ENCODE measurements at regions not wholly inside any gene's neighbourhood (a gene's known extent, or its start where the extent isn't known, plus 50 kb on each side); places are given as distances from the start of the nearest gene placed in this dataset.
"Not testable (repeated sequence)": the region's sequence is repeated elsewhere in the genome, so short reads cannot be mapped to it uniquely, and the experiment has no call there.

DNA sequence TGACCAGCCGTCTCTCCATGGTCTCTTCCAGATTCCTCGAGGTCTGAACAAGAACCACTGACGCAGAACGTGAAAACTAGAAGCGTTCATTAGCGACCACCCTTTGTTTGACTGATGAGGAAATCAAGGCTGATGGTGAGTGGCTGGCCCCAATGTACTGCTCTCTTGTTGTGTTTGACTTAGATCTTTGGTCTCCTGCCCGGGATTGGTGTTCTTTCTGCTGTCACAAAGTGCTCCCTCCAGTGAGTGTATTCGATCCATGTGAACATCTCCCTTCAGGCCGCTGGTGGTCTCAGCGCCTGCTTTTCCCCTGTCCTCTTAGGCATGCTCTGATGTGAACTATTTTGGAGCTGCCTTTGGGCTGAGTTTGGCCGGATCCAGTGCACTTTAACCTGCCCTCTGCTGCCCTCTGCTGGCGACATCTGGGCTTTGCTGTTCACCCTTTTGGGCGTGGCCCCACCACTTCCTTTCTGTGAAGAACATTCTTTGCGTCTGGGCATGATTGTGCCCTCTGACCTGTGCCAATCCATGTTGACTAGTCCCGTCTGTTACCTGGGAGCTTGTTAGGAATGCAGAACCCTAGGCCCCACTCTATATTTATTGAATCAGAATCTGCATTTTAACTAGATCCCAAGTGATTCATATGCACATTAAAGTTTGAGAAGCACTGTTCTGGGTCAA, 279.1 kb downstream of the TTC6 start:
- H3K27me3 Mint-ChIP-seq = peaks cover 11% of the 10 kb centered on the region
- TF ChIP-seq, protein P1, sequence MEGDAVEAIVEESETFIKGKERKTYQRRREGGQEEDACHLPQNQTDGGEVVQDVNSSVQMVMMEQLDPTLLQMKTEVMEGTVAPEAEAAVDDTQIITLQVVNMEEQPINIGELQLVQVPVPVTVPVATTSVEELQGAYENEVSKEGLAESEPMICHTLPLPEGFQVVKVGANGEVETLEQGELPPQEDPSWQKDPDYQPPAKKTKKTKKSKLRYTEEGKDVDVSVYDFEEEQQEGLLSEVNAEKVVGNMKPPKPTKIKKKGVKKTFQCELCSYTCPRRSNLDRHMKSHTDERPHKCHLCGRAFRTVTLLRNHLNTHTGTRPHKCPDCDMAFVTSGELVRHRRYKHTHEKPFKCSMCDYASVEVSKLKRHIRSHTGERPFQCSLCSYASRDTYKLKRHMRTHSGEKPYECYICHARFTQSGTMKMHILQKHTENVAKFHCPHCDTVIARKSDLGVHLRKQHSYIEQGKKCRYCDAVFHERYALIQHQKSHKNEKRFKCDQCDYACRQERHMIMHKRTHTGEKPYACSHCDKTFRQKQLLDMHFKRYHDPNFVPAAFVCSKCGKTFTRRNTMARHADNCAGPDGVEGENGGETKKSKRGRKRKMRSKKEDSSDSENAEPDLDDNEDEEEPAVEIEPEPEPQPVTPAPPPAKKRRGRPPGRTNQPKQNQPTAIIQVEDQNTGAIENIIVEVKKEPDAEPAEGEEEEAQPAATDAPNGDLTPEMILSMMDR (conservative IDR thresholded peaks at IDR 0.05) = peak; percentile 93
- peak overlapping the region; percentile 5 for H3K27ac Mint-ChIP-seq
- H3K9me3 Mint-ChIP-seq = no peaks in the 10 kb centered on the region
- peak; percentile 88 for DNase-seq (ENCODE audit: extremely low spot score, unreplicated experiment)
- peaks cover 17% of the 10 kb centered on the region for H3K4me1 Mint-ChIP-seq (ENCODE audit: unreplicated experiment)
- no peaks in the 10 kb centered on the region for H3K36me3 Mint-ChIP-seq
- H3K4me3 Mint-ChIP-seq = no peak overlapping the region

DNA sequence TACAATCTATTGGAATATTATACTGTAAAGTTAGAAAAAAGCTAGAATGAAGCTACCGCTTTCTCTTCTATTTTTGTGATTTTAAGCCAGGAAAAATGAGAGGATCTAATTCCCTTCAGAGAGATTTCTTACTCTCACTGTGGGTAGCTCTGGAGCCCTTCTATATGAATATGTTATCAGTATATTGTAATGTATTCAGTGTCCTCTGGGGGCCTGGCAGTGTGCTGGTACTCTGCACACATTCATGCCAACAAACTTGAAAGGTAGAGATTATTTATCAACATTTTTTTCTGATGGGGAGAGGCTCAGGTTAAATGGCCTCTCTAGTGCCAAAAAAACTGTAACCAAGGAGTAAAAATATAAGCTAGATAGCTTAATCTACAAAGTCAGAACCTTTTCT, 292.8 kb downstream of the TTC6 start:
- Mint-ChIP-seq H3K4me1 (ENCODE audit: unreplicated experiment) (no peaks in the 10 kb centered on the region), H3K36me3 (no peaks in the 10 kb centered on the region), H3K4me3 (no peak overlapping the region), H3K9me3 (peaks cover 7% of the 10 kb centered on the region), H3K27ac (no peak overlapping the region), H3K27me3 (no peaks in the 10 kb centered on the region)
- DNase-seq (ENCODE audit: extremely low spot score, unreplicated experiment) = no peak
- TF ChIP-seq, protein P1 (conservative IDR thresholded peaks at IDR 0.05) = no peak

DNA sequence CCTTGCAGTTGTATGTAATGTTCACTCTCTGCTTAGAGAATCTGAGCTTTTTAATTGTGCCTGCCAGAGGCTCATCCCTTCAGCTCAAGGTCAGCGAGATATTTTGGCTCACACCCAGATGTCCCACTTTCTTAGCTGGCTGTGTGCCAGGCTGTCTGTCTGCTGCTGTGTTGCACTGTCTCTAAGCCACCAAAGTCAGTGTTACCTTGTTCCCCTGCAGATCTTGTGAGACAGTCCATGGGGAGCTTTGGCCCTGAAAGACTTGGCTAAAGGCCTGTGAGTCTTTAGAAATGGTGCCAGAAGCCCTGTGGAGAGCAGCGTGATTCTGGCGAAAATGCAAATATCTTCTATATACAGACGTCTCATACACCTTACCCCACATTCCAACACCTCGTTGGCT, 293.7 kb downstream of the TTC6 start:
- TF ChIP-seq, protein P1 (conservative IDR thresholded peaks at IDR 0.05) = no peak
- Mint-ChIP-seq H3K27me3 (no peaks in the 10 kb centered on the region), H3K27ac (no peak overlapping the region), H3K4me1 (ENCODE audit: unreplicated experiment) (no peaks in the 10 kb centered on the region), H3K9me3 (peaks cover 7% of the 10 kb centered on the region), H3K4me3 (no peak overlapping the region), H3K36me3 (no peaks in the 10 kb centered on the region)
- no peak for DNase-seq (ENCODE audit: extremely low spot score, unreplicated experiment)

DNA sequence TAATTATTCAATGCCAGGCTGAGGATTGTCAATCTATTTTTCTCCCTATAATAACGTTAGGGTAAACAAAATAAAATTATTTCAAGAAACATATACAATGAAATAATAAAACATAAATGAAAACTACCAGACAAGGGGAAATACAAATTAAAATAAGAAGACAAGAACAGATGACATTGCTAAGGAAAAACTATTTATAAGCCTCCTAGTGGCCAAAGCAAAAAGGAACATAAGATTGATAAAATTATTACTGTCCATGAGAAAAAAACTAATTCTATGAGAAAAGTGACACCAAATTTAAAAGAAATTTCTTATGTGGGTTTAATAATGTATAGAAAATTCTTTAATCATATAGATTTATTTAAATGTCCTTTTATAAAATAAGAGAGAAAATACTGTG, 294.7 kb downstream of the TTC6 start:
- H3K36me3 Mint-ChIP-seq = no peaks in the 10 kb centered on the region
- peaks cover 7% of the 10 kb centered on the region for H3K9me3 Mint-ChIP-seq
- H3K4me1 Mint-ChIP-seq (ENCODE audit: unreplicated experiment) = no peaks in the 10 kb centered on the region
- no peak overlapping the region for H3K4me3 Mint-ChIP-seq
- no peak for DNase-seq (ENCODE audit: extremely low spot score, unreplicated experiment)
- H3K27ac Mint-ChIP-seq = no peak overlapping the region
- no peaks in the 10 kb centered on the region for H3K27me3 Mint-ChIP-seq
- TF ChIP-seq, protein P1 (conservative IDR thresholded peaks at IDR 0.05) = peak; percentile 64

DNA sequence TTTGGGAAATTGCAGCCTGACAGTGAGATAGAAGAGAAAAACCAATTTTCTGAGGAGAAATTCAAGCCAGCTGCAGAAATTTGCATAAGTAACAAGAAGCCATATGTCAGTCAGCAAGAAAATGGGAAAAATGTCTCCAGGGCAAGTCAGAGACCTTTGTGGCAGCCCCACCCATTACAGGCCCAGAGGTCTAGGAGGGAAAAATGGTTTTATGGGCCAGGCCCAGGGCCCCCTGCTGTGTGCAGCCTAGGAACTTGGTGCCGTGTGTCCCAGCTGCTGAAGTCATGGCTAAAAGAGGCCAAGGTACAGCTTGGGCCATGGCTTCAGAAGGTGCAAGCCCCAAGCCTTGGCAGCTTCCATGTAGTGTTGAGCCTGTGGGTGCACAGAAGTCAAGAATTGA, 296.1 kb downstream of the TTC6 start:
- H3K27ac Mint-ChIP-seq; H3K36me3 Mint-ChIP-seq; H3K27me3 Mint-ChIP-seq; DNase-seq (ENCODE audit: extremely low spot score, unreplicated experiment); H3K4me1 Mint-ChIP-seq (ENCODE audit: unreplicated experiment); H3K9me3 Mint-ChIP-seq; H3K4me3 Mint-ChIP-seq: not testable (repeated sequence)

DNA sequence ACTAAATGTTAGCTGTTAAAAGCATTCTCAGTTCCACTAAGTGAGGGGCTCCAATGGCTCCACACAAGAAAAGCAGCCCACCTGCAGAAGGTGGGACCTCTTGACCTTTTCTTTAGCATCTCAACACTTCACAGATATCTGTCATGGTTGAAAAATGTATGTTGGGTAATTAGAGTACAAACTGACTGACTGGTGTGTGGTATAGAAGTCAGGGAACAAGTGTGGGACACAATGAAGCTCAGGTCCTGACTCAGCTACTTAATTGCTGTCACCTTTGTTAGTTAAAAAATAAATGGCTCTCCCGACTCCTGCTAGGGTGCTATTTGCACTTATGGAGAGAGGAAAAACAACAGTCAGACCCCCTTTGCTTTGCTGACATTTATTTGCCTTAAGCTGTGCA, 299.0 kb downstream of the TTC6 start:
- no peaks in the 10 kb centered on the region for H3K4me1 Mint-ChIP-seq (ENCODE audit: unreplicated experiment)
- no peaks in the 10 kb centered on the region for H3K27me3 Mint-ChIP-seq
- H3K4me3 Mint-ChIP-seq = no peak overlapping the region
- H3K27ac Mint-ChIP-seq = no peak overlapping the region
- H3K36me3 Mint-ChIP-seq = no peaks in the 10 kb centered on the region
- H3K9me3 Mint-ChIP-seq = peaks cover 7% of the 10 kb centered on the region
- TF ChIP-seq, protein P1 (conservative IDR thresholded peaks at IDR 0.05) = no peak
- DNase-seq (ENCODE audit: extremely low spot score, unreplicated experiment) = no peak

All from type B pancreatic cell (in vitro differentiated cells).